Ishikawa (cell line): ENCODE measurements at regions not wholly inside any gene's neighbourhood (a gene's known extent, or its start where the extent isn't known, plus 50 kb on each side); places are given as distances from the start of the nearest gene placed in this dataset.
A peak's percentile ranks its signal among the peaks of the same experiment; 100 is the strongest.

Experiments
- CEBPB ChIP-seq: IDR thresholded peaks from 2 replicates; pipeline ENCODE4 v1.6.1; 2012
- CREB1 ChIP-seq: IDR thresholded peaks from 2 replicates; pipeline ENCODE4 v1.6.1; 2012; ENCODE audit warnings: low read depth
- EGR1 ChIP-seq: IDR thresholded peaks from 2 replicates; pipeline ENCODE4 v1.6.1; 2012
- EP300 ChIP-seq: IDR thresholded peaks from 2 replicates; pipeline ENCODE4 v1.6.1; 2012; ENCODE audit warnings: borderline replicate concordance
- FOXM1 ChIP-seq: IDR thresholded peaks from 2 replicates; pipeline ENCODE4 v1.6.1; 2012; ENCODE audit warnings: low read depth, borderline replicate concordance
- MAX ChIP-seq: IDR thresholded peaks from 2 replicates; pipeline ENCODE4 v1.6.1; 2012
- NFIC ChIP-seq: IDR thresholded peaks from 2 replicates; pipeline ENCODE4 v1.6.1; 2012
- RAD21 ChIP-seq: IDR thresholded peaks from 2 replicates; pipeline ENCODE4 v1.6.1; 2012; ENCODE audit warnings: low read depth
- TAF1 ChIP-seq: IDR thresholded peaks from 2 replicates; pipeline ENCODE4 v1.6.1; 2012; ENCODE audit warnings: low read depth, mild to moderate bottlenecking
- TCF12 ChIP-seq: IDR thresholded peaks from 2 replicates; pipeline ENCODE4 v1.6.1; 2012; ENCODE audit warnings: low read depth
- TEAD4 ChIP-seq: IDR thresholded peaks from 2 replicates; pipeline ENCODE4 v1.6.1; 2012
- USF1 ChIP-seq: IDR thresholded peaks from 2 replicates; pipeline ENCODE4 v1.6.1; 2012
- YY1 ChIP-seq: IDR thresholded peaks from 2 replicates; pipeline ENCODE4 v1.6.1; 2012; ENCODE audit warnings: low read depth
- ZBTB7A ChIP-seq: IDR thresholded peaks from 2 replicates; pipeline ENCODE4 v1.6.1; 2012; ENCODE audit warnings: low read depth
- TF ChIP-seq, protein P1 (sequence below): IDR thresholded peaks from 2 replicates; pipeline ENCODE4 v1.6.1; 2012; ENCODE audit warnings: low read depth, mild to moderate bottlenecking

DNA sequence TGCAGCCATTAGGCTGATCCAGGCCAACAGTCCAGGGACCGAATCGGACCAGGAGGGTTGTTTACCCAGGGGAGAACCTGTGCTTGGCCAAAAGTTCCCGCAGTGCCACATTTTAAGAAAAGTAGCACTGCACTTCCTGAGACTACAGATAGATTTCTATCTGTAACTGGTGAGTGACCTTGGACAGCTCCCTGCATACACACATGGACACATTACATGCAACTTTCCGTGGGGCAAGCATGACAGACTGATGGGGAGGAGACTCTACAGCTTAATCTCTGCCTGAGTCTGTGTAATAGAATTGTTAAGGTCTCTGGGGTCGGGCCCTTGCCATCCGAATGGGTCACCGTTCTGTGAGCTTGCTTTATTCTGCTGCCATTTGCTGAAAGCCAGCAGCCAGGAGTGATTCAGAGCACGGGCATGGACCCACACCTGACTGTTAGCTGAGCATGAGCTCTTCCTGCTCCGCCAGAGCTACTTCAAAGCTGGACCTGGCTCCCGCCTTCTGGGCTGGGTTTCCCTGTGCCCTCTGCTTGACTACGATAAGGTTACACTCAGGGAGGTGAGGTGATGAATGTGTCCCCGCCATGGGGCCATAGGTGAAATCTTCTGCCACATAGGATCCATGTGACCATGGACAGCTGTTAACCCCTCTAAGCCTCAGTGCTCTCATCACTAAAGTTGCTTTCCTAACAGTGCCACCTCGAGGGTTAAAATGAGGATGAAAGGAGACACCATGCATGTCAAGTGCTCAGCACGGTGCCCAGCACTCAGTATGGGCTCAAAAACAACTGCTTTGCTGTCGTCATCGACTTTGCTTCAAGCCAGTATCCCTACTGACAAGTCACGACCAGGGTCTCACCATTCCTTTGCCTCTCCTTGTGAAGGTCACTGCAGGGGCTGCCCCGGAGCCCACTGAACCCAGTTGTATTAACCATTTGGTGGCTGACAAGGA lies 200.0 kb downstream of the MELK start:
- TF ChIP-seq TAF1, result no peak
- TF ChIP-seq EP300, result no peak
- TF ChIP-seq TEAD4, result no peak
- no peak for TF ChIP-seq TCF12
- TF ChIP-seq YY1, result no peak
- TF ChIP-seq ZBTB7A, result no peak
- TF ChIP-seq, protein P1, sequence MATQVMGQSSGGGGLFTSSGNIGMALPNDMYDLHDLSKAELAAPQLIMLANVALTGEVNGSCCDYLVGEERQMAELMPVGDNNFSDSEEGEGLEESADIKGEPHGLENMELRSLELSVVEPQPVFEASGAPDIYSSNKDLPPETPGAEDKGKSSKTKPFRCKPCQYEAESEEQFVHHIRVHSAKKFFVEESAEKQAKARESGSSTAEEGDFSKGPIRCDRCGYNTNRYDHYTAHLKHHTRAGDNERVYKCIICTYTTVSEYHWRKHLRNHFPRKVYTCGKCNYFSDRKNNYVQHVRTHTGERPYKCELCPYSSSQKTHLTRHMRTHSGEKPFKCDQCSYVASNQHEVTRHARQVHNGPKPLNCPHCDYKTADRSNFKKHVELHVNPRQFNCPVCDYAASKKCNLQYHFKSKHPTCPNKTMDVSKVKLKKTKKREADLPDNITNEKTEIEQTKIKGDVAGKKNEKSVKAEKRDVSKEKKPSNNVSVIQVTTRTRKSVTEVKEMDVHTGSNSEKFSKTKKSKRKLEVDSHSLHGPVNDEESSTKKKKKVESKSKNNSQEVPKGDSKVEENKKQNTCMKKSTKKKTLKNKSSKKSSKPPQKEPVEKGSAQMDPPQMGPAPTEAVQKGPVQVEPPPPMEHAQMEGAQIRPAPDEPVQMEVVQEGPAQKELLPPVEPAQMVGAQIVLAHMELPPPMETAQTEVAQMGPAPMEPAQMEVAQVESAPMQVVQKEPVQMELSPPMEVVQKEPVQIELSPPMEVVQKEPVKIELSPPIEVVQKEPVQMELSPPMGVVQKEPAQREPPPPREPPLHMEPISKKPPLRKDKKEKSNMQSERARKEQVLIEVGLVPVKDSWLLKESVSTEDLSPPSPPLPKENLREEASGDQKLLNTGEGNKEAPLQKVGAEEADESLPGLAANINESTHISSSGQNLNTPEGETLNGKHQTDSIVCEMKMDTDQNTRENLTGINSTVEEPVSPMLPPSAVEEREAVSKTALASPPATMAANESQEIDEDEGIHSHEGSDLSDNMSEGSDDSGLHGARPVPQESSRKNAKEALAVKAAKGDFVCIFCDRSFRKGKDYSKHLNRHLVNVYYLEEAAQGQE, result peak; percentile 88
- TF ChIP-seq EGR1, result no peak
- TF ChIP-seq CEBPB, result no peak
- no peak for TF ChIP-seq CREB1
- no peak for TF ChIP-seq NFIC
- TF ChIP-seq USF1, result no peak
- TF ChIP-seq RAD21, result no peak
- TF ChIP-seq MAX, result peak; percentile 51; the same call in 1 of the 2 replicates
- TF ChIP-seq FOXM1, result no peak

GRCh38 chr9:36778682-36779081 lies 206.0 kb downstream of the MELK start:
- TF ChIP-seq NFIC (no peak), FOXM1 (no peak), EGR1 (no peak), MAX (no peak), CEBPB (no peak), TEAD4 (no peak), YY1 (no peak), USF1 (no peak), TAF1 (no peak), TCF12 (no peak), ZBTB7A (no peak), EP300 (no peak), RAD21 (no peak), CREB1 (no peak)
- TF ChIP-seq, protein P1, result no peak

DNA sequence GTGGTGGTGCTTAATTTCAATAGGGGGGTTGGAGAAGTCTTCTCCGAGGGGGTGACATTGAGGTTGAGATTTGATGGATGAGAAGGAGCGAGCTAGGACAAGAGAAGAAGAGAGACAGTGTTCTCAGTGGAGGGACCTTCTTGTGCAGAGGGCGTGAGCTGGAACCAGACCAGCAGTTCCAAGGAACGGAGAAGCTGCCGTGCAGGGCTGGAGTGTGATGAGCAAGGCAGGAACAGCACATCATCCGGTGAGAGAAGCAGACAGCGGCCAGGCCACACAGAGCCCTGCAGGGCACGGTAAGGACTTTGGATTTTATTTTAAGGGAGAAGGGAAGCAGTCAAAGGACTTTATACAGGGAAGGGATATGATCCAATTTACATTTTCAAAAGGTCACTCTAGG lies 206.9 kb downstream of the MELK start:
- no peak for TF ChIP-seq CEBPB
- TF ChIP-seq TEAD4, result no peak
- no peak for TF ChIP-seq NFIC
- TF ChIP-seq FOXM1, result no peak
- no peak for TF ChIP-seq TAF1
- TF ChIP-seq RAD21, result no peak
- no peak for TF ChIP-seq USF1
- TF ChIP-seq, protein P1, result no peak
- no peak for TF ChIP-seq TCF12
- TF ChIP-seq EP300, result no peak
- no peak for TF ChIP-seq YY1
- no peak for TF ChIP-seq ZBTB7A
